IMR-90 (cell line): ENCODE measurements at regions not wholly inside any gene's neighbourhood (a gene's known extent, or its start where the extent isn't known, plus 50 kb on each side); places are given as distances from the start of the nearest gene placed in this dataset.

Experiments
- ATAC-seq: fragments of 200-7000 bp; cut with Tn5 transposase; 2 replicates; pipeline ENCODE4 v1.9.1; 2020; ENCODE audit warnings: low read depth, mild to moderate bottlenecking, moderate library complexity
- BruUV-seq: library from RNA; stranded (reverse); fragments of 400-500 nt; replicated peaks from 2 replicates; lab custom pipeline; 2021; lab: Mats Ljungman, UMichigan
- CTCF ChIA-PET: fragments of 300-600 bp; formaldehyde crosslinking; extraction: SDS; loops from one replicate; lab custom pipeline; 2021; ENCODE audit warnings: antibody characterized with exemption; lab: Yijun Ruan, JAX
- POLR2A ChIA-PET: fragments of 300-600 bp; sonication (Branson Sonifier 250); formaldehyde crosslinking; loops from one replicate; lab custom pipeline; 2022; ENCODE audit warnings: antibody characterized with exemption; ENCODE audit not compliant: unreplicated experiment; lab: Charles Lee
- DNase-seq: peaks from one replicate; pipeline ENCODE4 v3.0.0; 2013
- H2AFZ ChIP-seq: replicated peaks from 2 replicates; pipeline ENCODE3; 2013; ENCODE audit warnings: low read length, mild to moderate bottlenecking; ENCODE audit not compliant: poor library complexity
- H2AK5ac ChIP-seq: 2 replicates; pipeline ENCODE4 v1.6.1; 2013; ENCODE audit warnings: low read depth, low read length, inconsistent platforms
- H2AK9ac ChIP-seq: replicated peaks from 2 replicates; pipeline ENCODE3; 2013; ENCODE audit warnings: mild to moderate bottlenecking, low read depth, low read length, moderate library complexity; ENCODE audit not compliant: poor library complexity
- H2BK120ac ChIP-seq: 2 replicates; pipeline ENCODE4 v1.6.1; 2013; ENCODE audit warnings: low read depth, low read length, inconsistent platforms
- H2BK15ac ChIP-seq: 3 replicates; pipeline ENCODE4 v1.6.1; 2013; ENCODE audit warnings: low read depth, low read length, inconsistent platforms
- H2BK20ac ChIP-seq: 2 replicates; pipeline ENCODE4 v1.6.1; 2013; ENCODE audit warnings: low read depth, mild to moderate bottlenecking, inconsistent platforms, low read length, moderate library complexity
- H2BK5ac ChIP-seq: 2 replicates; pipeline ENCODE4 v1.6.1; 2013; ENCODE audit warnings: mild to moderate bottlenecking, low read depth, low read length, inconsistent platforms; ENCODE audit not compliant: poor library complexity, severe bottlenecking
- H3K14ac ChIP-seq: replicated peaks from 2 replicates; pipeline ENCODE4 v1.6.1; 2013; ENCODE audit warnings: low read depth, low read length, inconsistent platforms
- H3K18ac ChIP-seq: 2 replicates; pipeline ENCODE4 v1.6.1; 2013; ENCODE audit warnings: low read depth, low read length, control low read depth
- H3K23ac ChIP-seq: 2 replicates; pipeline ENCODE4 v1.6.1; 2013; ENCODE audit warnings: low read depth, low read length, inconsistent platforms
- H3K27ac ChIP-seq: 2 replicates; pipeline ENCODE4 v1.5.1; 2013; ENCODE audit warnings: mild to moderate bottlenecking, control low read depth, low read length; ENCODE audit not compliant: insufficient read depth
- H3K27me3 ChIP-seq: 2 replicates; pipeline ENCODE4 v1.6.1; 2013; ENCODE audit warnings: low read length; ENCODE audit not compliant: control insufficient read depth, insufficient read depth
- H3K36me3 ChIP-seq: 2 replicates; pipeline ENCODE4 v1.6.1; 2013; ENCODE audit warnings: low read length, mixed read lengths; ENCODE audit not compliant: control insufficient read depth, insufficient read depth
- H3K4ac ChIP-seq: 2 replicates; pipeline ENCODE4 v1.6.1; 2013; ENCODE audit warnings: low read depth, low read length, inconsistent platforms
- H3K4me1 ChIP-seq: 2 replicates; pipeline ENCODE4 v1.6.1; 2013; ENCODE audit warnings: low read length, mixed read lengths; ENCODE audit not compliant: control insufficient read depth, insufficient read depth
- H3K4me2 ChIP-seq: 2 replicates; pipeline ENCODE4 v1.6.1; 2013; ENCODE audit warnings: low read depth, mild to moderate bottlenecking, control low read depth, low read length, moderate library complexity
- H3K4me3 ChIP-seq: 2 replicates; pipeline ENCODE4 v1.5.1; 2013; ENCODE audit warnings: low read depth, mild to moderate bottlenecking, control low read depth, low read length, moderate library complexity; ENCODE audit not compliant: insufficient read depth
- H3K56ac ChIP-seq: 2 replicates; pipeline ENCODE4 v1.6.1; 2013; ENCODE audit warnings: low read length, inconsistent platforms; ENCODE audit not compliant: insufficient read depth; ENCODE audit errors: extremely low read depth
- H3K79me1 ChIP-seq, 2 experiments: 2 replicates each; pipeline ENCODE4 v1.6.1; 2013; ENCODE audit warnings: low read length in 2 of 2, inconsistent platforms in 1 of 2, low read depth in 1 of 2
- H3K9ac ChIP-seq: 2 replicates; pipeline ENCODE4 v1.6.1; 2013; ENCODE audit warnings: low read depth, low read length, control low read depth
- H3K9me1 ChIP-seq: 2 replicates; pipeline ENCODE4 v1.6.1; 2013; ENCODE audit warnings: low read length, inconsistent platforms; ENCODE audit not compliant: insufficient read depth
- H3K9me3 ChIP-seq: 2 replicates; pipeline ENCODE4 v1.6.1; 2013; ENCODE audit warnings: low read length; ENCODE audit not compliant: control insufficient read depth, insufficient read depth
- H4K20me1 ChIP-seq: 2 replicates; pipeline ENCODE4 v1.6.1; 2013; ENCODE audit warnings: low read length, inconsistent platforms; ENCODE audit not compliant: insufficient read depth
- H4K5ac ChIP-seq: 2 replicates; pipeline ENCODE4 v1.6.1; 2013; ENCODE audit warnings: mild to moderate bottlenecking, low read depth, low read length, control low read depth
- H4K8ac ChIP-seq, 2 experiments: 2 replicates each; pipeline ENCODE4 v1.6.1; 2013; ENCODE audit warnings: low read depth in 2 of 2, low read length in 2 of 2, control low read depth in 1 of 2, inconsistent platforms in 1 of 2
- H4K91ac ChIP-seq: 2 replicates; pipeline ENCODE4 v1.6.1; 2013; ENCODE audit warnings: low read depth, low read length, inconsistent platforms; ENCODE audit not compliant: insufficient read depth
- BHLHE40 ChIP-seq: fragments of 150-350 bp; IDR thresholded peaks from 2 replicates; pipeline ENCODE4 v1.6.1; 2016; ENCODE audit warnings: mild to moderate bottlenecking, low read depth, low read length
- CEBPB ChIP-seq: IDR thresholded peaks from 2 replicates; pipeline ENCODE4 v1.6.1; 2012; ENCODE audit warnings: low read depth, low read length, improper control_type of control experiment
- CHD1 ChIP-seq: IDR thresholded peaks from 2 replicates; pipeline ENCODE4 v1.6.1; 2012; ENCODE audit warnings: low read depth, low read length, improper control_type of control experiment
- CTCF ChIP-seq: conservative IDR thresholded peaks from 2 replicates; pipeline ENCODE4 v1.5.1; 2012; ENCODE audit warnings: mild to moderate bottlenecking, low read depth, low read length, improper control_type of control experiment
- ELK1 ChIP-seq: fragments of 150-350 bp; IDR thresholded peaks from 2 replicates; pipeline ENCODE4 v1.6.1; 2016; ENCODE audit warnings: low read depth, mild to moderate bottlenecking, low read length, moderate library complexity, borderline replicate concordance
- FOS ChIP-seq: fragments of 150-350 bp; IDR thresholded peaks from 2 replicates; pipeline ENCODE4 v1.6.1; 2016; ENCODE audit warnings: low read depth, low read length
- MAFK ChIP-seq: IDR thresholded peaks from 2 replicates; pipeline ENCODE4 v1.6.1; 2012; ENCODE audit warnings: low read depth, low read length, improper control_type of control experiment
- MAZ ChIP-seq: IDR thresholded peaks from 2 replicates; pipeline ENCODE4 v1.6.1; 2012; ENCODE audit warnings: low read depth, mild to moderate bottlenecking, low read length, improper control_type of control experiment, moderate library complexity, borderline replicate concordance
- MXI1 ChIP-seq: IDR thresholded peaks from 2 replicates; pipeline ENCODE4 v1.6.1; 2012; ENCODE audit warnings: low read depth, mild to moderate bottlenecking, low read length, moderate library complexity, borderline replicate concordance
- NFE2L2 ChIP-seq: fragments of 150-350 bp; IDR thresholded peaks from 2 replicates; pipeline ENCODE4 v1.6.1; 2016; ENCODE audit warnings: low read depth, mild to moderate bottlenecking, low read length
- POLR2A ChIP-seq: IDR thresholded peaks from 2 replicates; pipeline ENCODE4 v1.6.1; 2012; ENCODE audit warnings: mild to moderate bottlenecking, low read depth, low read length
- RAD21 ChIP-seq: IDR thresholded peaks from 2 replicates; pipeline ENCODE4 v1.6.1; 2012; ENCODE audit warnings: low read length, improper control_type of control experiment
- RCOR1 ChIP-seq: IDR thresholded peaks from 2 replicates; pipeline ENCODE4 v1.6.1; 2012; ENCODE audit warnings: mild to moderate bottlenecking, low read length, improper control_type of control experiment; ENCODE audit not compliant: insufficient replicate concordance
- RFX5 ChIP-seq: IDR thresholded peaks from 2 replicates; pipeline ENCODE4 v1.8.0; 2012; ENCODE audit warnings: low read depth, mild to moderate bottlenecking, low read length, moderate library complexity
- SMC3 ChIP-seq: fragments of 150-350 bp; IDR thresholded peaks from 2 replicates; pipeline ENCODE4 v1.6.1; 2016; ENCODE audit warnings: low read depth, mild to moderate bottlenecking, antibody characterized with exemption, low read length, moderate library complexity
- USF2 ChIP-seq: fragments of 150-350 bp; IDR thresholded peaks from 2 replicates; pipeline ENCODE4 v1.6.1; 2017; ENCODE audit warnings: mild to moderate bottlenecking, antibody characterized with exemption, low read length, low read depth
- WGBS, 2 experiments: methylation state at CpG; one replicate each; pipeline versions ENCODE4 v1.1.5 to v1.1.7; 2013; ENCODE audit warnings: missing lambda C conversion rate in 2 of 2; ENCODE audit not compliant: insufficient read length in 1 of 2; ENCODE audit errors: extremely low coverage in 2 of 2; 5-methylcytosine and 5-hydroxymethylcytosine counted together
- dilution Hi-C: fragments of 300-500 bp; cut with HindIII; formaldehyde crosslinking; loops from one replicate; pipeline ENCODE4 v1.14.3; 2018; ENCODE audit warnings: low sequenced_read_pairs; ENCODE audit not compliant: unreplicated experiment
- in situ Hi-C: fragments of 300-500 bp; cut with MboI; formaldehyde crosslinking; loops from 3 replicates; pipeline ENCODE4 v1.14.3; 2019; ENCODE audit warnings: low sequenced_read_pairs, inconsistent platforms, mixed read lengths
- intact Hi-C: fragments of 100-400 bp; cut with micrococcal nuclease; formaldehyde crosslinking; loops from 2 replicates; pipeline ENCODE4 v1.10.0; 2022

GRCh38 chr18:28256166-28256565, 79.2 kb upstream of the CDH2 start:
- WGBS, 2 experiments: 100% methylated on average over 1 of the region's 2 CpGs; no CpG with 5 or more reads in 1 of the 2 experiments

More at GRCh38 chr18:28256166-28256565, 79.2 kb upstream of the CDH2 start:
- no peak overlapping the region for H4K8ac ChIP-seq
- H2BK15ac ChIP-seq: no peak overlapping the region
- no peak overlapping the region for H3K18ac ChIP-seq
- ATAC-seq (no peak), DNase-seq (no peak)
- H3K9ac ChIP-seq: no peak overlapping the region
- H3K4me3 ChIP-seq: no peak overlapping the region
- H3K4me1 ChIP-seq: no peaks in the 10 kb centered on the region
- H3K4me2 ChIP-seq: no peak overlapping the region
- H3K4ac ChIP-seq: no peak overlapping the region
- H2BK20ac ChIP-seq: no peak overlapping the region
- H3K9me1 ChIP-seq: no peaks in the 10 kb centered on the region
- dilution Hi-C loops (no loop called here), intact Hi-C loops (no loop called here), in situ Hi-C loops (no loop called here)
- no peak overlapping the region for H4K5ac ChIP-seq
- H4K91ac ChIP-seq: no peak overlapping the region
- no peak overlapping the region for H3K56ac ChIP-seq
- no peaks in the 10 kb centered on the region for H4K20me1 ChIP-seq
- no peaks in the 10 kb centered on the region for H3K27me3 ChIP-seq
- no peak overlapping the region for H2BK5ac ChIP-seq
- H3K14ac ChIP-seq: no peak overlapping the region
- ChIA-PET CTCF (no interaction called here), POLR2A (no interaction called here)
- H3K27ac ChIP-seq: no peak overlapping the region
- no peak overlapping the region for H2AK5ac ChIP-seq
- no peak overlapping the region for H2AFZ ChIP-seq
- H3K79me1 ChIP-seq: no peaks in the 10 kb centered on the region
- H3K36me3 ChIP-seq: no peaks in the 10 kb centered on the region
- H2AK9ac ChIP-seq: no peak overlapping the region
- H2BK120ac ChIP-seq: no peak overlapping the region
- no peak overlapping the region for H3K23ac ChIP-seq
- BruUV-seq: no TSS peak
- H3K9me3 ChIP-seq: no peaks in the 10 kb centered on the region
- TF ChIP-seq BHLHE40 (no peak), RFX5 (no peak), RAD21 (no peak), POLR2A (no peak), MXI1 (no peak), FOS (no peak), CTCF (no peak), USF2 (no peak), SMC3 (no peak), MAZ (no peak), ELK1 (no peak), CHD1 (no peak), RCOR1 (no peak), NFE2L2 (no peak), CEBPB (no peak), MAFK (no peak)
